GM18499 (cell line): ENCODE measurements at regions not wholly inside any gene's neighbourhood (a gene's known extent, or its start where the extent isn't known, plus 50 kb on each side); places are given as distances from the start of the nearest gene placed in this dataset.

Experiments
- ATAC-seq: cut with Tn5 transposase; IDR thresholded peaks from one replicate; pipeline ENCODE4 v1.9.1; 2021; ENCODE audit warnings: moderate number of reproducible peaks; ENCODE audit not compliant: insufficient read depth, unreplicated experiment

GRCh38 chrX:4206941-4207340 lies 493.5 kb upstream of the PRKX start:
- no peak for ATAC-seq

GRCh38 chrX:4197971-4198370 lies 484.5 kb upstream of the PRKX start:
- no peak for ATAC-seq

GRCh38 chrX:4193500-4194155 lies 480.2 kb upstream of the PRKX start:
- ATAC-seq: no peak

- ATAC-seq: no peak
Observed at GRCh38 chrX:4186331-4186730, 472.9 kb upstream of the PRKX start.

- ATAC-seq: no peak
Observed at GRCh38 chrX:4185086-4185485, 471.6 kb upstream of the PRKX start.

- no peak for ATAC-seq
Observed at GRCh38 chrX:4182408-4182806, 469.0 kb upstream of the PRKX start.

GRCh38 chrX:4181782-4182407 lies 468.4 kb upstream of the PRKX start:
- no peak for ATAC-seq

- ATAC-seq: no peak
Observed at GRCh38 chrX:4179031-4179430, 465.6 kb upstream of the PRKX start.

GRCh38 chrX:4175221-4175620 lies 461.8 kb upstream of the PRKX start:
- no peak for ATAC-seq

- no peak for ATAC-seq
Observed at GRCh38 chrX:4173743-4174142, 460.3 kb upstream of the PRKX start.

GRCh38 chrX:4151798-4152197 lies 438.3 kb upstream of the PRKX start:
- ATAC-seq: no peak

- ATAC-seq: no peak
Observed at GRCh38 chrX:4150259-4150658, 436.8 kb upstream of the PRKX start.

GRCh38 chrX:4129626-4130025 lies 416.2 kb upstream of the PRKX start:
- no peak for ATAC-seq

GRCh38 chrX:4118666-4119530 lies 405.4 kb upstream of the PRKX start:
- ATAC-seq: no peak

GRCh38 chrX:4110964-4111363 lies 397.5 kb upstream of the PRKX start:
- no peak for ATAC-seq

- ATAC-seq: no peak
Observed at GRCh38 chrX:4094926-4095325, 381.5 kb upstream of the PRKX start.

GRCh38 chrX:4091046-4091760 lies 377.8 kb upstream of the PRKX start:
- ATAC-seq: no peak

GRCh38 chrX:4059893-4060292 lies 346.4 kb upstream of the PRKX start:
- ATAC-seq: no peak

GRCh38 chrX:4043951-4044350 lies 330.5 kb upstream of the PRKX start:
- no peak for ATAC-seq

GRCh38 chrX:4035874-4036273 lies 322.4 kb upstream of the PRKX start:
- ATAC-seq: no peak

- no peak for ATAC-seq
Observed at GRCh38 chrX:4028151-4028550, 314.7 kb upstream of the PRKX start.
